SKM-1 treated with dmso at 0.1 percent for 144 hours (cell line): ENCODE measurements at regions not wholly inside any gene's neighbourhood (a gene's known extent, or its start where the extent isn't known, plus 50 kb on each side); places are given as distances from the start of the nearest gene placed in this dataset.
"Not testable (repeated sequence)": the region's sequence is repeated elsewhere in the genome, so short reads cannot be mapped to it uniquely, and the experiment has no call there.

Experiments
- DNase-seq: peaks from one replicate; lab custom pipeline; 2025; ENCODE audit not compliant: unreplicated experiment; lab: John Stamatoyannopoulos, UW

GRCh38 chrX:2640436-2641150 is 50.5 kb upstream of the CD99 start:
- no peak for DNase-seq

- DNase-seq, result no peak
Observed at GRCh38 chrX:2638279-2638678, 52.8 kb upstream of the CD99 start.

GRCh38 chrX:2635342-2635741 is 55.8 kb upstream of the CD99 start:
- no peak for DNase-seq

- DNase-seq, result no peak
Observed at GRCh38 chrX:2632533-2633504, 58.3 kb upstream of the CD99 start.

GRCh38 chrX:2631743-2632532 is 59.2 kb upstream of the CD99 start:
- DNase-seq, result no peak

- not testable (repeated sequence) for DNase-seq
Observed at GRCh38 chrX:2630935-2631742, 60.0 kb upstream of the CD99 start.

- DNase-seq, result not testable (repeated sequence)
Observed at GRCh38 chrX:2630008-2630934, 60.8 kb upstream of the CD99 start.

- no peak for DNase-seq
Observed at GRCh38 chrX:2629316-2630007, 61.6 kb upstream of the CD99 start.

- no peak for DNase-seq
Observed at GRCh38 chrX:2628751-2629315, 62.3 kb upstream of the CD99 start.

- no peak for DNase-seq
Observed at GRCh38 chrX:2627272-2627867, 63.7 kb upstream of the CD99 start.

GRCh38 chrX:2626750-2627149 is 64.3 kb upstream of the CD99 start:
- no peak for DNase-seq

- DNase-seq, result no peak
Observed at GRCh38 chrX:2620576-2620975, 70.5 kb upstream of the CD99 start.

- DNase-seq, result no peak
Observed at GRCh38 chrX:2618516-2618915, 72.6 kb upstream of the CD99 start.

- no peak for DNase-seq
Observed at GRCh38 chrX:2614911-2615310, 76.2 kb upstream of the CD99 start.

- DNase-seq, result no peak
Observed at GRCh38 chrX:2610246-2611170, 80.6 kb upstream of the CD99 start.

GRCh38 chrX:2609431-2610238 is 81.5 kb upstream of the CD99 start:
- DNase-seq, result no peak
